HEK293T (cell line): ENCODE measurements at regions not wholly inside any gene's neighbourhood (a gene's known extent, or its start where the extent isn't known, plus 50 kb on each side); places are given as distances from the start of the nearest gene placed in this dataset.

Experiments
- ARNT ChIP-seq: fragments of 450-650 bp; IDR thresholded peaks from 2 replicates; pipeline ENCODE4 v1.6.1; 2017; ENCODE audit warnings: mild to moderate bottlenecking
- BHLHE40 ChIP-seq: fragments of 450-650 bp; IDR thresholded peaks from 2 replicates; pipeline ENCODE4 v1.6.1; 2016; ENCODE audit warnings: mild to moderate bottlenecking, moderate library complexity, borderline replicate concordance
- FOXA1 ChIP-seq: fragments of 450-650 bp; IDR thresholded peaks from 2 replicates; pipeline ENCODE4 v1.6.1; 2016; ENCODE audit warnings: mild to moderate bottlenecking
- FOXK2 ChIP-seq: fragments of 450-650 bp; IDR thresholded peaks from 2 replicates; pipeline ENCODE4 v1.6.1; 2016; ENCODE audit warnings: mild to moderate bottlenecking
- FOXM1 ChIP-seq: fragments of 450-650 bp; IDR thresholded peaks from 2 replicates; pipeline ENCODE4 v1.6.1; 2017; ENCODE audit warnings: mild to moderate bottlenecking, borderline replicate concordance
- HDGF ChIP-seq: fragments of 450-650 bp; IDR thresholded peaks from 2 replicates; pipeline ENCODE4 v1.6.1; 2017; ENCODE audit warnings: antibody characterized with exemption, borderline replicate concordance
- L3MBTL2 ChIP-seq: fragments of 450-650 bp; conservative IDR thresholded peaks from 2 replicates; pipeline ENCODE4 v1.6.1; 2016; ENCODE audit warnings: mild to moderate bottlenecking
- LEF1 ChIP-seq: fragments of 450-650 bp; IDR thresholded peaks from 2 replicates; pipeline ENCODE4 v1.6.1; 2017; ENCODE audit warnings: mild to moderate bottlenecking, borderline replicate concordance
- NFRKB ChIP-seq: fragments of 450-650 bp; IDR thresholded peaks from 2 replicates; pipeline ENCODE4 v1.6.1; 2016; ENCODE audit warnings: mild to moderate bottlenecking, moderate library complexity
- SP1 ChIP-seq: fragments of 450-650 bp; IDR thresholded peaks from 2 replicates; pipeline ENCODE4 v1.6.1; 2017
- SUZ12 ChIP-seq: fragments of 450-650 bp; IDR thresholded peaks from 2 replicates; pipeline ENCODE4 v1.6.1; 2016; ENCODE audit warnings: mild to moderate bottlenecking
- TARDBP ChIP-seq: fragments of 450-650 bp; IDR thresholded peaks from 2 replicates; pipeline ENCODE4 v1.6.1; 2016
- ZNF384 ChIP-seq: fragments of 450-650 bp; IDR thresholded peaks from 2 replicates; pipeline ENCODE4 v1.6.1; 2016

- TF ChIP-seq BHLHE40 (no peak), FOXA1 (no peak), FOXM1 (no peak), SP1 (no peak), ZNF384 (no peak), FOXK2 (no peak), NFRKB (no peak), HDGF (no peak), TARDBP (no peak), LEF1 (no peak), ARNT (no peak), SUZ12 (no peak), L3MBTL2 (no peak)
These were observed 509.0 kb upstream of the POU3F2 start for GRCh38 chr6:98325366-98325765.
